A673 (cell line): ENCODE measurements at regions not wholly inside any gene's neighbourhood (a gene's known extent, or its start where the extent isn't known, plus 50 kb on each side); places are given as distances from the start of the nearest gene placed in this dataset.

Source experiments
- CTCF ChIP-seq: fragments of 300-800, 200-600 bp; sonication (generic); conservative IDR thresholded peaks from 2 replicates; pipeline ENCODE4 v1.5.1; 2017; ENCODE audit warnings: low read depth, mild to moderate bottlenecking, antibody characterized with exemption, low read length, moderate library complexity, mixed read lengths
- EZH2 ChIP-seq: fragments of 200-600 bp; sonication (generic); IDR thresholded peaks from 2 replicates; pipeline ENCODE4 v1.6.1; 2017; ENCODE audit warnings: borderline replicate concordance, low read depth, mild to moderate bottlenecking, mixed read lengths, antibody characterized with exemption, low read length; ENCODE audit not compliant: poor library complexity, severe bottlenecking

GRCh38 chr12:90562671-90563070, 392.3 kb downstream of the CCER1 start:
- TF ChIP-seq CTCF (no peak), EZH2 (no peak)
